ENCODE measurements at regions not wholly inside any gene's neighbourhood (a gene's known extent, or its start where the extent isn't known, plus 50 kb on each side); places are given as distances from the start of the nearest gene placed in this dataset.

- no peaks in the 10 kb centered on the region for H3K9me3 ChIP-seq (ENCODE audit: low read length)
Measured at GRCh38 chr13:85413664-85414063, 385.6 kb downstream of the SLITRK6 start.

GRCh38 chr13:85412448-85412847 is 386.8 kb downstream of the SLITRK6 start:
- no peaks in the 10 kb centered on the region for H3K36me3 ChIP-seq (ENCODE audit: insufficient read depth, low read length)

More at GRCh38 chr13:85413664-85414063, 385.6 kb downstream of the SLITRK6 start:
- Histone ChIP-seq H3K27me3 (ENCODE audit: insufficient read depth, low read length) (no peaks in the 10 kb centered on the region), H3K4me3 (ENCODE audit: low read length) (no peak overlapping the region), H2AFZ (ENCODE audit: low read depth, low read length) (no peak overlapping the region), H3K4me1 (ENCODE audit: insufficient read depth, low read length) (no peaks in the 10 kb centered on the region), H3K36me3 (ENCODE audit: insufficient read depth, low read length) (no peaks in the 10 kb centered on the region)

GRCh38 chr13:85411591-85411990 is 387.6 kb downstream of the SLITRK6 start:
- Histone ChIP-seq H3K36me3 (ENCODE audit: insufficient read depth, low read length) (no peaks in the 10 kb centered on the region), H3K4me3 (ENCODE audit: low read length) (no peak overlapping the region), H3K4me1 (ENCODE audit: insufficient read depth, low read length) (no peaks in the 10 kb centered on the region), H2AFZ (ENCODE audit: low read depth, low read length) (no peak overlapping the region), H3K9me3 (ENCODE audit: low read length) (no peaks in the 10 kb centered on the region), H3K27me3 (ENCODE audit: insufficient read depth, low read length) (no peaks in the 10 kb centered on the region)

More at GRCh38 chr13:85412448-85412847, 386.8 kb downstream of the SLITRK6 start:
- Histone ChIP-seq H3K4me3 (ENCODE audit: low read length) (no peak overlapping the region), H3K4me1 (ENCODE audit: insufficient read depth, low read length) (no peaks in the 10 kb centered on the region), H3K27me3 (ENCODE audit: insufficient read depth, low read length) (no peaks in the 10 kb centered on the region), H2AFZ (ENCODE audit: low read depth, low read length) (no peak overlapping the region), H3K9me3 (ENCODE audit: low read length) (no peaks in the 10 kb centered on the region)

GRCh38 chr13:85408415-85408814 is 390.8 kb downstream of the SLITRK6 start:
- Histone ChIP-seq H3K27me3 (ENCODE audit: insufficient read depth, low read length) (no peaks in the 10 kb centered on the region), H3K36me3 (ENCODE audit: insufficient read depth, low read length) (no peaks in the 10 kb centered on the region), H2AFZ (ENCODE audit: low read depth, low read length) (no peak overlapping the region), H3K4me3 (ENCODE audit: low read length) (no peak overlapping the region), H3K4me1 (ENCODE audit: insufficient read depth, low read length) (no peaks in the 10 kb centered on the region), H3K9me3 (ENCODE audit: low read length) (no peaks in the 10 kb centered on the region)

- Histone ChIP-seq H2AFZ (ENCODE audit: low read depth, low read length) (no peak overlapping the region), H3K27me3 (ENCODE audit: insufficient read depth, low read length) (no peaks in the 10 kb centered on the region), H3K4me3 (ENCODE audit: low read length) (no peak overlapping the region), H3K4me1 (ENCODE audit: insufficient read depth, low read length) (no peaks in the 10 kb centered on the region), H3K9me3 (ENCODE audit: low read length) (no peaks in the 10 kb centered on the region), H3K36me3 (ENCODE audit: insufficient read depth, low read length) (no peaks in the 10 kb centered on the region)
Measured at GRCh38 chr13:85406269-85406975, 392.8 kb downstream of the SLITRK6 start.

- H3K27me3 ChIP-seq (ENCODE audit: insufficient read depth, low read length): no peaks in the 10 kb centered on the region
- H3K4me1 ChIP-seq (ENCODE audit: insufficient read depth, low read length): no peaks in the 10 kb centered on the region
- H3K36me3 ChIP-seq (ENCODE audit: insufficient read depth, low read length): no peaks in the 10 kb centered on the region
- no peak overlapping the region for H2AFZ ChIP-seq (ENCODE audit: low read depth, low read length)
- no peaks in the 10 kb centered on the region for H3K9me3 ChIP-seq (ENCODE audit: low read length)
- H3K4me3 ChIP-seq (ENCODE audit: low read length): no peak overlapping the region
Measured at GRCh38 chr13:85405316-85405897, 393.8 kb downstream of the SLITRK6 start.

- H3K4me3 ChIP-seq (ENCODE audit: low read length): no peak overlapping the region
- H3K9me3 ChIP-seq (ENCODE audit: low read length): no peaks in the 10 kb centered on the region
Measured at GRCh38 chr13:85386424-85386823, 412.8 kb downstream of the SLITRK6 start.

GRCh38 chr13:85383291-85383690 is 415.9 kb downstream of the SLITRK6 start:
- no peaks in the 10 kb centered on the region for H3K36me3 ChIP-seq (ENCODE audit: insufficient read depth, low read length)
- H2AFZ ChIP-seq (ENCODE audit: low read depth, low read length): no peak overlapping the region
- no peaks in the 10 kb centered on the region for H3K27me3 ChIP-seq (ENCODE audit: insufficient read depth, low read length)
- no peak overlapping the region for H3K4me3 ChIP-seq (ENCODE audit: low read length)
- H3K4me1 ChIP-seq (ENCODE audit: insufficient read depth, low read length): no peaks in the 10 kb centered on the region
- no peaks in the 10 kb centered on the region for H3K9me3 ChIP-seq (ENCODE audit: low read length)

More at GRCh38 chr13:85386424-85386823, 412.8 kb downstream of the SLITRK6 start:
- Histone ChIP-seq H2AFZ (ENCODE audit: low read depth, low read length) (no peak overlapping the region), H3K4me1 (ENCODE audit: insufficient read depth, low read length) (no peaks in the 10 kb centered on the region), H3K36me3 (ENCODE audit: insufficient read depth, low read length) (no peaks in the 10 kb centered on the region), H3K27me3 (ENCODE audit: insufficient read depth, low read length) (no peaks in the 10 kb centered on the region)

GRCh38 chr13:85381082-85381481 is 418.1 kb downstream of the SLITRK6 start:
- H3K4me3 ChIP-seq (ENCODE audit: low read length): no peak overlapping the region
- H3K9me3 ChIP-seq (ENCODE audit: low read length): no peaks in the 10 kb centered on the region
- no peaks in the 10 kb centered on the region for H3K36me3 ChIP-seq (ENCODE audit: insufficient read depth, low read length)
- H2AFZ ChIP-seq (ENCODE audit: low read depth, low read length): no peak overlapping the region
- H3K27me3 ChIP-seq (ENCODE audit: insufficient read depth, low read length): no peaks in the 10 kb centered on the region
- H3K4me1 ChIP-seq (ENCODE audit: insufficient read depth, low read length): no peaks in the 10 kb centered on the region

- no peak overlapping the region for H3K4me3 ChIP-seq (ENCODE audit: low read length)
- H2AFZ ChIP-seq (ENCODE audit: low read depth, low read length): no peak overlapping the region
- no peaks in the 10 kb centered on the region for H3K36me3 ChIP-seq (ENCODE audit: insufficient read depth, low read length)
- no peaks in the 10 kb centered on the region for H3K4me1 ChIP-seq (ENCODE audit: insufficient read depth, low read length)
- no peaks in the 10 kb centered on the region for H3K9me3 ChIP-seq (ENCODE audit: low read length)
- no peaks in the 10 kb centered on the region for H3K27me3 ChIP-seq (ENCODE audit: insufficient read depth, low read length)
Measured at GRCh38 chr13:85379991-85380390, 419.2 kb downstream of the SLITRK6 start.

GRCh38 chr13:85379433-85379832 is 419.8 kb downstream of the SLITRK6 start:
- Histone ChIP-seq H3K9me3 (ENCODE audit: low read length) (no peaks in the 10 kb centered on the region), H3K4me3 (ENCODE audit: low read length) (no peak overlapping the region), H3K27me3 (ENCODE audit: insufficient read depth, low read length) (no peaks in the 10 kb centered on the region), H3K4me1 (ENCODE audit: insufficient read depth, low read length) (no peaks in the 10 kb centered on the region), H2AFZ (ENCODE audit: low read depth, low read length) (no peak overlapping the region), H3K36me3 (ENCODE audit: insufficient read depth, low read length) (no peaks in the 10 kb centered on the region)

- Histone ChIP-seq H3K36me3 (ENCODE audit: insufficient read depth, low read length) (no peaks in the 10 kb centered on the region), H2AFZ (ENCODE audit: low read depth, low read length) (no peak overlapping the region), H3K27me3 (ENCODE audit: insufficient read depth, low read length) (no peaks in the 10 kb centered on the region), H3K9me3 (ENCODE audit: low read length) (no peaks in the 10 kb centered on the region), H3K4me3 (ENCODE audit: low read length) (no peak overlapping the region), H3K4me1 (ENCODE audit: insufficient read depth, low read length) (no peaks in the 10 kb centered on the region)
Measured at GRCh38 chr13:85377783-85378182, 421.4 kb downstream of the SLITRK6 start.

GRCh38 chr13:85373322-85373721 is 425.9 kb downstream of the SLITRK6 start:
- Histone ChIP-seq H2AFZ (ENCODE audit: low read depth, low read length) (no peak overlapping the region), H3K9me3 (ENCODE audit: low read length) (no peaks in the 10 kb centered on the region), H3K4me3 (ENCODE audit: low read length) (no peak overlapping the region), H3K4me1 (ENCODE audit: insufficient read depth, low read length) (no peaks in the 10 kb centered on the region), H3K27me3 (ENCODE audit: insufficient read depth, low read length) (no peaks in the 10 kb centered on the region), H3K36me3 (ENCODE audit: insufficient read depth, low read length) (no peaks in the 10 kb centered on the region)

Measured in neuron (in vitro differentiated cells).